Neural progenitor cell (in vitro differentiated cells): ENCODE measurements at regions not wholly inside any gene's neighbourhood (a gene's known extent, or its start where the extent isn't known, plus 50 kb on each side); places are given as distances from the start of the nearest gene placed in this dataset.

Experiments used
- DNase-seq: peaks from one replicate; pipeline ENCODE4 v3.0.0-alpha.2; 2016; ENCODE audit warnings: low spot score
- H2AFZ ChIP-seq: fragments of 200-600 bp; sonication (generic); replicated peaks from 2 replicates; pipeline ENCODE4 v1.6.1; 2016; ENCODE audit warnings: antibody characterized with exemption
- H3F3A ChIP-seq: fragments of 200-600 bp; sonication (generic); 2 replicates; pipeline ENCODE4 v1.6.1; 2016; ENCODE audit warnings: antibody characterized with exemption, low read depth
- H3K27ac ChIP-seq: fragments of 200-600 bp; sonication (generic); 2 replicates; pipeline ENCODE4 v1.5.1; 2016; ENCODE audit warnings: mild to moderate bottlenecking
- H3K27me3 ChIP-seq: fragments of 200-600 bp; sonication (generic); 2 replicates; pipeline ENCODE4 v1.6.1; 2016; ENCODE audit warnings: mild to moderate bottlenecking, moderate library complexity
- H3K36me3 ChIP-seq: fragments of 200-600 bp; sonication (generic); 2 replicates; pipeline ENCODE4 v1.5.1; 2016
- H3K4me1 ChIP-seq: fragments of 200-600 bp; sonication (generic); 2 replicates; pipeline ENCODE4 v1.6.1; 2016; ENCODE audit warnings: mixed run types
- H3K4me2 ChIP-seq: fragments of 200-600 bp; sonication (generic); 2 replicates; pipeline ENCODE4 v1.6.1; 2016
- H3K4me3 ChIP-seq: fragments of 200-600 bp; sonication (generic); 2 replicates; pipeline ENCODE4 v1.5.1; 2016
- H3K79me2 ChIP-seq: fragments of 200-600 bp; sonication (generic); 2 replicates; pipeline ENCODE4 v1.6.1; 2016; ENCODE audit warnings: low read depth
- H3K9ac ChIP-seq: fragments of 200-600 bp; sonication (generic); 2 replicates; pipeline ENCODE4 v1.6.1; 2016
- H3K9me3 ChIP-seq: fragments of 200-600 bp; sonication (generic); 2 replicates; pipeline ENCODE4 v1.5.1; 2016; ENCODE audit warnings: low read depth
- H4K20me1 ChIP-seq: fragments of 200-600 bp; sonication (generic); 2 replicates; pipeline ENCODE4 v1.6.1; 2016; ENCODE audit warnings: low read depth
- H3K27ac Mint-ChIP-seq: 3 replicates; pipeline ENCODE4 v1.8.0; 2021; ENCODE audit warnings: mixed read lengths
- H3K27me3 Mint-ChIP-seq: 2 replicates; pipeline ENCODE4 v1.8.0; 2022; ENCODE audit warnings: low read depth, mild to moderate bottlenecking, inconsistent platforms, moderate library complexity, mixed read lengths; ENCODE audit not compliant: insufficient read depth
- H3K36me3 Mint-ChIP-seq: 3 replicates; pipeline ENCODE4 v1.8.0; 2021; ENCODE audit warnings: mixed read lengths
- H3K4me1 Mint-ChIP-seq: 3 replicates; pipeline ENCODE4 v1.8.0; 2021; ENCODE audit warnings: mixed read lengths
- H3K4me3 Mint-ChIP-seq: 3 replicates; pipeline ENCODE4 v1.8.0; 2021; ENCODE audit warnings: mild to moderate bottlenecking, moderate library complexity, mixed read lengths
- H3K9me3 Mint-ChIP-seq: 3 replicates; pipeline ENCODE4 v1.8.0; 2020; ENCODE audit warnings: mixed read lengths
- EZH2 ChIP-seq: fragments of 200-600 bp; sonication (generic); IDR thresholded peaks from 2 replicates; pipeline ENCODE4 v1.6.1; 2017; ENCODE audit warnings: antibody characterized with exemption, mild to moderate bottlenecking, moderate library complexity
- EZH2phosphoT487 ChIP-seq: fragments of 200-600 bp; sonication (generic); IDR thresholded peaks from 2 replicates; pipeline ENCODE4 v1.6.1; 2017; ENCODE audit warnings: antibody characterized with exemption
- TF ChIP-seq, protein P1 (sequence below): fragments of 200-600 bp; sonication (generic); IDR thresholded peaks from 2 replicates; pipeline ENCODE4 v1.5.1; 2017; ENCODE audit warnings: antibody characterized with exemption, mild to moderate bottlenecking

DNA sequence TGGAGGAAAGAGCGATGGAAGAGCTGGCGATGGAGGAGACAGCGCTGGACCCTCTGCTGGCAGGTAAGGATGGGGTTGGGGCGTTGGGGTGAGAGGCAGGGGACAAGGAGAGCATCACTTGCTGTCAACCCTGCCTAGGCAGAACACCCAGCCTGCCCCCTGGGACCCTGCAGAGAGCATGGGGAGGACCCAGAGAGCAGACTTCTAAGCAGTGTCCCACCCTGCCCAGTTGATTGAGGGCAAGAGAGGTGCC is 111.6 kb upstream of the ANO1 start:
- peaks cover 27% of the 10 kb centered on the region for H3K4me1 Mint-ChIP-seq
- H4K20me1 ChIP-seq: no peaks in the 10 kb centered on the region
- H3F3A ChIP-seq: peaks cover 4% of the 10 kb centered on the region
- no peak overlapping the region for H3K4me3 ChIP-seq
- no peak overlapping the region for H3K4me3 Mint-ChIP-seq
- H3K36me3 ChIP-seq: no peaks in the 10 kb centered on the region
- H3K4me2 ChIP-seq: no peak overlapping the region
- no peaks in the 10 kb centered on the region for H3K27me3 ChIP-seq
- no peak overlapping the region for H3K9ac ChIP-seq
- no peaks in the 10 kb centered on the region for H3K9me3 ChIP-seq
- H2AFZ ChIP-seq: no peak overlapping the region
- no peak overlapping the region for H3K27ac ChIP-seq
- no peak overlapping the region for H3K27ac Mint-ChIP-seq
- no peak for TF ChIP-seq EZH2
- TF ChIP-seq, protein P1, sequence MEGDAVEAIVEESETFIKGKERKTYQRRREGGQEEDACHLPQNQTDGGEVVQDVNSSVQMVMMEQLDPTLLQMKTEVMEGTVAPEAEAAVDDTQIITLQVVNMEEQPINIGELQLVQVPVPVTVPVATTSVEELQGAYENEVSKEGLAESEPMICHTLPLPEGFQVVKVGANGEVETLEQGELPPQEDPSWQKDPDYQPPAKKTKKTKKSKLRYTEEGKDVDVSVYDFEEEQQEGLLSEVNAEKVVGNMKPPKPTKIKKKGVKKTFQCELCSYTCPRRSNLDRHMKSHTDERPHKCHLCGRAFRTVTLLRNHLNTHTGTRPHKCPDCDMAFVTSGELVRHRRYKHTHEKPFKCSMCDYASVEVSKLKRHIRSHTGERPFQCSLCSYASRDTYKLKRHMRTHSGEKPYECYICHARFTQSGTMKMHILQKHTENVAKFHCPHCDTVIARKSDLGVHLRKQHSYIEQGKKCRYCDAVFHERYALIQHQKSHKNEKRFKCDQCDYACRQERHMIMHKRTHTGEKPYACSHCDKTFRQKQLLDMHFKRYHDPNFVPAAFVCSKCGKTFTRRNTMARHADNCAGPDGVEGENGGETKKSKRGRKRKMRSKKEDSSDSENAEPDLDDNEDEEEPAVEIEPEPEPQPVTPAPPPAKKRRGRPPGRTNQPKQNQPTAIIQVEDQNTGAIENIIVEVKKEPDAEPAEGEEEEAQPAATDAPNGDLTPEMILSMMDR: no peak
- no peak for TF ChIP-seq EZH2phosphoT487
- no peaks in the 10 kb centered on the region for H3K36me3 Mint-ChIP-seq
- no peaks in the 10 kb centered on the region for H3K79me2 ChIP-seq
- H3K27me3 Mint-ChIP-seq: peaks cover 25% of the 10 kb centered on the region
- DNase-seq: no peak
- H3K4me1 ChIP-seq: peaks cover 14% of the 10 kb centered on the region
- H3K9me3 Mint-ChIP-seq: peaks cover 3% of the 10 kb centered on the region

DNA sequence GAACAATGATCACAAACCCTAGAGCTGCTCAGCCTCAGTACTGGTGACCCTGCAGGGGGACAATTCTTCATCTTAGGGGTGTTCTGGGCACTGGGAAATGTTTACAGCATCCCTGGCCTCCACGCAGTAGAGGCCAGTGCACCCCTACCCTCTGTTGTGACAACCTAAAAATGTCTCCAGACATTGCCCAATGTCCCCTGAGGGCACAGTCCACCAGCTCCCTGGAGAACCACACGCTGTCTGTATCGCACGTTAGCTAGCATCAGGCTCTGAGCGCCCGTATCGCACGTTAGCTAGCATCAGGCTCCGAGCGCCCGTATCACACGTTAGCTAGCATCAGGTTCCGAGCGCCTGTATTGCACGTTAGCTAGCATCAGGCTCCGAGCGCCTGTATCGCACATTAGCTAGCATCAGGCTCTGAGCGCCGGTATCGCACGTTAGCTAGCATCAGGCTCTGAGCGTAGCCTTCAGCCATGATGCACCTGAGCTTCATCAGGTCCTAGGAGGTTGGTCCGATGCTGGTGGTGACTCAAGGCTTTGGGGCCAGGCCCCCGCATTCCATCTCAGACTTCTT is 111.1 kb upstream of the ANO1 start:
- Mint-ChIP-seq H3K4me1 (peaks cover 27% of the 10 kb centered on the region), H3K27ac (no peak overlapping the region), H3K4me3 (no peak overlapping the region), H3K36me3 (no peaks in the 10 kb centered on the region), H3K9me3 (no peaks in the 10 kb centered on the region), H3K27me3 (peaks cover 22% of the 10 kb centered on the region)
- Histone ChIP-seq H3K4me1 (peaks cover 14% of the 10 kb centered on the region), H2AFZ (no peak overlapping the region), H3K9me3 (no peaks in the 10 kb centered on the region), H3K27me3 (no peaks in the 10 kb centered on the region), H3K27ac (no peak overlapping the region), H3K36me3 (no peaks in the 10 kb centered on the region), H3K4me3 (no peak overlapping the region), H4K20me1 (no peaks in the 10 kb centered on the region), H3K4me2 (no peak overlapping the region), H3K79me2 (no peaks in the 10 kb centered on the region), H3K9ac (no peak overlapping the region), H3F3A (peaks cover 4% of the 10 kb centered on the region)
- DNase-seq: no peak
- TF ChIP-seq, protein P1: no peak
- TF ChIP-seq EZH2: no peak
- TF ChIP-seq EZH2phosphoT487: no peak

DNA sequence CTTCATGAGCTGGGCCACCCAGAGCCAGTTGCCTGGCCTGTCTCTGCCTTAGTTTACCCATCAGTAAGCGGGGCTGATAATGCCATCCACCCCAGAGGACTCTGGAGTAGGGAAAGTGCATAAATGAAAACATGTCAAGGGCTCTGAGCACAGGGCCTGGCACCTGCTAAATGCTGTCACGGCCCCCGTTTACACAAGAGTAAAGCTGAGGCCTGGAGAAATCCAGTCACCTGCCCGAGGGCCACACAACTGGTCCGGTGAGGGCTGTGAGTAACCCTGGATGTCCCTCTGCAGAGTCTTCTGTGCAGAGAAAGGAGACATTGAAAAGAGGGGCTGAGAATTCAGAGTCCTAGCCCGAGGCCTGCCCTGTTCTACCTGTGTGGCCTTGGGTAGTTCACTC is 110.6 kb upstream of the ANO1 start:
- no peaks in the 10 kb centered on the region for H3K79me2 ChIP-seq
- Mint-ChIP-seq H3K4me3 (no peak overlapping the region), H3K4me1 (peaks cover 25% of the 10 kb centered on the region), H3K36me3 (no peaks in the 10 kb centered on the region), H3K27ac (no peak overlapping the region), H3K27me3 (peaks cover 18% of the 10 kb centered on the region), H3K9me3 (no peaks in the 10 kb centered on the region)
- H3K36me3 ChIP-seq: no peaks in the 10 kb centered on the region
- no peaks in the 10 kb centered on the region for H4K20me1 ChIP-seq
- H3F3A ChIP-seq: peaks cover 4% of the 10 kb centered on the region
- no peaks in the 10 kb centered on the region for H3K27me3 ChIP-seq
- no peak overlapping the region for H3K4me3 ChIP-seq
- DNase-seq: no peak
- H3K9ac ChIP-seq: no peak overlapping the region
- no peak overlapping the region for H3K27ac ChIP-seq
- TF ChIP-seq EZH2: no peak
- no peak for TF ChIP-seq EZH2phosphoT487
- peaks cover 14% of the 10 kb centered on the region for H3K4me1 ChIP-seq
- no peak overlapping the region for H2AFZ ChIP-seq
- no peaks in the 10 kb centered on the region for H3K9me3 ChIP-seq
- no peak overlapping the region for H3K4me2 ChIP-seq

DNA sequence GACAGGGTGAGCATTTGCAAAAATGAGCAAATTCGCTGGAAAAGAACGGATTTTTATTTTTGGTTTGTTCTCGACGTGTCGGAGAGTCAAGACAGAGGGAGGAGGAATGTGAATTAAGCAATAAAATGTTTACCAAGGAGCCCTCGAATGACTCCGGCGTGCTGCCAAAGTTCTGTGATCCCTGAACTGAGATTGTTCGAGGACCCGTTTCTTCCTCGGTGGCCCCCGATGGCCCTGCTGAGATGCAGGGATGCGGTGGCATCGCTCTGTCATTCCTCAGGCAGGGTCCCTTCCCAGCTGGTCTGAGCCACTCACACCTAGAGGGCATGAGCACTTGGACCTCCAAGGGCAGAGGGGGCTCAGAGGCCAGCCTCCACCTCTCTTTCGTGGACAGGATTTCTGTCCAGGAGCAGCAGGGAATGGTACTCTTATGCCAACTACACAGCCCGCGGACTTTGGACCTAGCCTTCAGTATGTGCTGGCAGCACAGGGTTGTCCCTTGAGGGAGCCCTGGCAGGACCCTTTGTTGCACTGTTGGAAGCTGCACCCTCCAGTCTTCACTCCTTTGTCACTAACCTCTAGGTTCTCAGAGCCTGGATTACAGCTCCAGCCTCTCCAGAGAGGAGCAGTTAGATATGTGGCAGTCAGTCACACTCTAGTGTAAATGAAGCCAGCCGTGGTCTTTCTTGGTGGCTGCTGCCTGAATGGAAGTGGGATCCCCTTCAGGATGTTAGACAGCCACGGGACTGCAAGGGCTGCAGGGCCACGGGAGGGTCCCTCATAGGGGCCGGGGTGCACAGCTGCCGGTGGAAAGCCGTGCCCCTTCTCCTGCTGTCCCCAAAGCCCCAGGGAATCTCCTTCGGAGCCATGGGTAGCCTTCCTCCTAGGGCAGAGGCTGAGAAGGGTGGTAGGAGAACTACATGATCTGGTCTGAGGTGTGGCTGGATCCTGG is 109.4 kb upstream of the ANO1 start:
- Histone ChIP-seq H3F3A (peaks cover 4% of the 10 kb centered on the region), H3K9ac (no peak overlapping the region), H3K36me3 (no peaks in the 10 kb centered on the region), H4K20me1 (no peaks in the 10 kb centered on the region), H3K27ac (no peak overlapping the region), H3K9me3 (no peaks in the 10 kb centered on the region), H2AFZ (no peak overlapping the region), H3K4me3 (no peak overlapping the region), H3K4me2 (no peak overlapping the region), H3K79me2 (no peaks in the 10 kb centered on the region), H3K4me1 (peaks cover 14% of the 10 kb centered on the region), H3K27me3 (no peaks in the 10 kb centered on the region)
- Mint-ChIP-seq H3K9me3 (no peaks in the 10 kb centered on the region), H3K4me1 (peaks cover 17% of the 10 kb centered on the region), H3K4me3 (no peak overlapping the region), H3K27me3 (peaks cover 17% of the 10 kb centered on the region), H3K36me3 (no peaks in the 10 kb centered on the region), H3K27ac (no peak overlapping the region)
- no peak for DNase-seq
- TF ChIP-seq, protein P1: no peak
- TF ChIP-seq EZH2phosphoT487 (no peak), EZH2 (no peak)
